ENCODE measurements at regions not wholly inside any gene's neighbourhood (a gene's known extent, or its start where the extent isn't known, plus 50 kb on each side); places are given as distances from the start of the nearest gene placed in this dataset.

DNA sequence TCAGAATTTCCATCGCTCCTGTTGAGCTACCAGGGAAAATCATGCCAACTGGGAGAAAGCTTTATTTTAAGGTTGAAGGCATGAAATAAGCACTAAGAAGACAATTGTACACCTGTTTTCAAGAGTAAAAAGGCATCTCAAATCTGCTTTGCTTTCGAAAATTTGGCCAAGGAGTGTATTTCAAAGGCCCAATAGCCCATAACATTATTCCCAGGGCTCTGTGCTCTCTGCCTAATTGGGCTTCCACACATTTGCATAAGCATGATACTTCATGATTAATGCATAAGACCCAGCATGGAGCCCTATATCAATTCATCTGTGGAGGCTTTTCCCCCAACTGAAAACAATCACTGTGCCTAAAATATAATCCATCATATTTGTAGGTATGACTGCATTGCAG is 258.5 kb downstream of the NOVA1 start (continued):
- TF ChIP-seq PYGO2 (tag; IDR thresholded peaks at IDR 0.05): no peak
- TF ChIP-seq, protein P1, sequence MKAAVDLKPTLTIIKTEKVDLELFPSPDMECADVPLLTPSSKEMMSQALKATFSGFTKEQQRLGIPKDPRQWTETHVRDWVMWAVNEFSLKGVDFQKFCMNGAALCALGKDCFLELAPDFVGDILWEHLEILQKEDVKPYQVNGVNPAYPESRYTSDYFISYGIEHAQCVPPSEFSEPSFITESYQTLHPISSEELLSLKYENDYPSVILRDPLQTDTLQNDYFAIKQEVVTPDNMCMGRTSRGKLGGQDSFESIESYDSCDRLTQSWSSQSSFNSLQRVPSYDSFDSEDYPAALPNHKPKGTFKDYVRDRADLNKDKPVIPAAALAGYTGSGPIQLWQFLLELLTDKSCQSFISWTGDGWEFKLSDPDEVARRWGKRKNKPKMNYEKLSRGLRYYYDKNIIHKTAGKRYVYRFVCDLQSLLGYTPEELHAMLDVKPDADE (conservative IDR thresholded peaks at IDR 0.05; ENCODE audit: control insufficient read depth, low read depth, low read length): no peak
- TF ChIP-seq, protein P2, sequence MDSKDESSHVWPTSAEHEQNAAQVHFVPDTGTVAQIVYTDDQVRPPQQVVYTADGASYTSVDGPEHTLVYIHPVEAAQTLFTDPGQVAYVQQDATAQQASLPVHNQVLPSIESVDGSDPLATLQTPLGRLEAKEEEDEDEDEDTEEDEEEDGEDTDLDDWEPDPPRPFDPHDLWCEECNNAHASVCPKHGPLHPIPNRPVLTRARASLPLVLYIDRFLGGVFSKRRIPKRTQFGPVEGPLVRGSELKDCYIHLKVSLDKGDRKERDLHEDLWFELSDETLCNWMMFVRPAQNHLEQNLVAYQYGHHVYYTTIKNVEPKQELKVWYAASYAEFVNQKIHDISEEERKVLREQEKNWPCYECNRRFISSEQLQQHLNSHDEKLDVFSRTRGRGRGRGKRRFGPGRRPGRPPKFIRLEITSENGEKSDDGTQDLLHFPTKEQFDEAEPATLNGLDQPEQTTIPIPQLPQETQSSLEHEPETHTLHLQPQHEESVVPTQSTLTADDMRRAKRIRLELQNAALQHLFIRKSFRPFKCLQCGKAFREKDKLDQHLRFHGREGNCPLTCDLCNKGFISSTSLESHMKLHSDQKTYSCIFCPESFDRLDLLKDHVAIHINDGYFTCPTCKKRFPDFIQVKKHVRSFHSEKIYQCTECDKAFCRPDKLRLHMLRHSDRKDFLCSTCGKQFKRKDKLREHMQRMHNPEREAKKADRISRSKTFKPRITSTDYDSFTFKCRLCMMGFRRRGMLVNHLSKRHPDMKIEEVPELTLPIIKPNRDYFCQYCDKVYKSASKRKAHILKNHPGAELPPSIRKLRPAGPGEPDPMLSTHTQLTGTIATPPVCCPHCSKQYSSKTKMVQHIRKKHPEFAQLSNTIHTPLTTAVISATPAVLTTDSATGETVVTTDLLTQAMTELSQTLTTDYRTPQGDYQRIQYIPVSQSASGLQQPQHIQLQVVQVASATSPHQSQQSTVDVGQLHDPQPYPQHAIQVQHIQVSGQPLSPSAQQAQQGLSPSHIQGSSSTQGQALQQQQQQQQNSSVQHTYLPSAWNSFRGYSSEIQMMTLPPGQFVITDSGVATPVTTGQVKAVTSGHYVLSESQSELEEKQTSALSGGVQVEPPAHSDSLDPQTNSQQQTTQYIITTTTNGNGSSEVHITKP (IDR thresholded peaks at IDR 0.05; ENCODE audit: partially characterized antibody): no peak
- TF ChIP-seq CEBPG (CRISPR knock-in tag; IDR thresholded peaks at IDR 0.05): no peak
- no peak for TF ChIP-seq CEBPG (tag; conservative IDR thresholded peaks at IDR 0.05 in 1 of 2, IDR thresholded peaks at IDR 0.05 in 1 of 2)
- no peak for TF ChIP-seq ZNF146 (CRISPR knock-in tag; IDR thresholded peaks at IDR 0.05; ENCODE audit: unreplicated experiment)
- TF ChIP-seq, protein P3, sequence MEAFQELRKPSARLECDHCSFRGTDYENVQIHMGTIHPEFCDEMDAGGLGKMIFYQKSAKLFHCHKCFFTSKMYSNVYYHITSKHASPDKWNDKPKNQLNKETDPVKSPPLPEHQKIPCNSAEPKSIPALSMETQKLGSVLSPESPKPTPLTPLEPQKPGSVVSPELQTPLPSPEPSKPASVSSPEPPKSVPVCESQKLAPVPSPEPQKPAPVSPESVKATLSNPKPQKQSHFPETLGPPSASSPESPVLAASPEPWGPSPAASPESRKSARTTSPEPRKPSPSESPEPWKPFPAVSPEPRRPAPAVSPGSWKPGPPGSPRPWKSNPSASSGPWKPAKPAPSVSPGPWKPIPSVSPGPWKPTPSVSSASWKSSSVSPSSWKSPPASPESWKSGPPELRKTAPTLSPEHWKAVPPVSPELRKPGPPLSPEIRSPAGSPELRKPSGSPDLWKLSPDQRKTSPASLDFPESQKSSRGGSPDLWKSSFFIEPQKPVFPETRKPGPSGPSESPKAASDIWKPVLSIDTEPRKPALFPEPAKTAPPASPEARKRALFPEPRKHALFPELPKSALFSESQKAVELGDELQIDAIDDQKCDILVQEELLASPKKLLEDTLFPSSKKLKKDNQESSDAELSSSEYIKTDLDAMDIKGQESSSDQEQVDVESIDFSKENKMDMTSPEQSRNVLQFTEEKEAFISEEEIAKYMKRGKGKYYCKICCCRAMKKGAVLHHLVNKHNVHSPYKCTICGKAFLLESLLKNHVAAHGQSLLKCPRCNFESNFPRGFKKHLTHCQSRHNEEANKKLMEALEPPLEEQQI (IDR thresholded peaks at IDR 0.05): no peak
- TF ChIP-seq TGIF2 (CRISPR knock-in tag; IDR thresholded peaks at IDR 0.05): no peak
- no peak for TF ChIP-seq NFIC (IDR thresholded peaks at IDR 0.05)

All from K562 (cell line).